Ishikawa (cell line): ENCODE measurements at regions not wholly inside any gene's neighbourhood (a gene's known extent, or its start where the extent isn't known, plus 50 kb on each side); places are given as distances from the start of the nearest gene placed in this dataset.

Source experiments
- EGR1 ChIP-seq: IDR thresholded peaks from 2 replicates; pipeline ENCODE4 v1.6.1; 2012
- TF ChIP-seq, protein P1 (sequence below): IDR thresholded peaks from 2 replicates; pipeline ENCODE4 v1.6.1; 2012

DNA sequence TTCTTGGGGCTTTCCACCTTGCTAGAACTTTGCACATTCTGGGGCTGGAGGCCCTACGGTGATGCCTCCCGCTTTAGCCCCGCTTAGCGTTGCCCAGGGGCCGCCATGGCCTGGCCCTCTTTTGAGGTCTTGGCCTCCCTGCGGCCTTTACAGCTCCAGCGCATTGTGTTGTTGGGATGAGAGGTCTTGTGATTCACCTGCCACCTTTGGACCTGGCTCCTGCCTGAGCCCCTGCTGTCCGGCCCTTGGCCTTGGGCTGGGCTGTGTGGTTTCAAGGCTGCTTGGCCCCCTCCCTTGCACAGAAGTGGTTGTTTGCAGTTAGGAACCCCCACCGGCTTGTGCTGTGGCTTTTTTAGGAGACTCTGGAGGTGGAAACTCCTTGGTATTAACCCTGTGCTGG is 61.0 kb upstream of the CDH4 start:
- TF ChIP-seq EGR1, result no peak
- TF ChIP-seq, protein P1, sequence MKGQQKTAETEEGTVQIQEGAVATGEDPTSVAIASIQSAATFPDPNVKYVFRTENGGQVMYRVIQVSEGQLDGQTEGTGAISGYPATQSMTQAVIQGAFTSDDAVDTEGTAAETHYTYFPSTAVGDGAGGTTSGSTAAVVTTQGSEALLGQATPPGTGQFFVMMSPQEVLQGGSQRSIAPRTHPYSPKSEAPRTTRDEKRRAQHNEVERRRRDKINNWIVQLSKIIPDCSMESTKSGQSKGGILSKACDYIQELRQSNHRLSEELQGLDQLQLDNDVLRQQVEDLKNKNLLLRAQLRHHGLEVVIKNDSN, result no peak
